Neural cell (in vitro differentiated cells): ENCODE measurements at regions not wholly inside any gene's neighbourhood (a gene's known extent, or its start where the extent isn't known, plus 50 kb on each side); places are given as distances from the start of the nearest gene placed in this dataset.

Source experiments
- H2AFZ ChIP-seq: fragments of 200-600, 300-800 bp; sonication (generic), shearing (Covaris generic); 2 replicates; pipeline ENCODE4 v1.6.0; 2014; ENCODE audit warnings: low read depth, mild to moderate bottlenecking, antibody characterized with exemption, low read length, moderate library complexity
- H3F3A ChIP-seq: fragments of 200-600 bp; shearing (Covaris generic); 2 replicates; pipeline ENCODE4 v1.6.1; 2016; ENCODE audit warnings: mild to moderate bottlenecking, moderate library complexity, mixed read lengths, antibody characterized with exemption, low read length; ENCODE audit not compliant: insufficient read depth, poor library complexity, severe bottlenecking
- H3K27ac ChIP-seq: fragments of 200-600, 300-800 bp; sonication (generic), shearing (Covaris generic); 2 replicates; pipeline ENCODE4 v1.5.1; 2014; ENCODE audit warnings: mild to moderate bottlenecking, low read length, moderate library complexity
- H3K27me3 ChIP-seq: fragments of 300-800, 200-600 bp; sonication (generic), shearing (Covaris generic); 2 replicates; pipeline ENCODE4 v1.6.0; 2014; ENCODE audit warnings: mild to moderate bottlenecking, low read depth, low read length, moderate library complexity; ENCODE audit not compliant: insufficient read depth
- H3K36me3 ChIP-seq: fragments of 300-800, 200-600 bp; sonication (generic), shearing (Covaris generic); 2 replicates; pipeline ENCODE4 v1.5.1; 2014; ENCODE audit warnings: mild to moderate bottlenecking, antibody characterized with exemption, low read length, moderate library complexity; ENCODE audit not compliant: insufficient read depth
- H3K4me2 ChIP-seq: fragments of 300-800, 200-600 bp; sonication (generic), shearing (Covaris generic); 2 replicates; pipeline ENCODE4 v1.6.0; 2014; ENCODE audit warnings: mild to moderate bottlenecking, low read length
- H3K4me3 ChIP-seq: fragments of 300-800, 200-600 bp; sonication (generic), shearing (Covaris generic); 2 replicates; pipeline ENCODE4 v1.5.1; 2014; ENCODE audit warnings: mild to moderate bottlenecking, low read length, moderate library complexity
- H3K79me2 ChIP-seq: fragments of 200-600 bp; shearing (Covaris generic); replicated peaks from 2 replicates; pipeline ENCODE4 v1.6.0; 2014; ENCODE audit warnings: mild to moderate bottlenecking, low read length, moderate library complexity; ENCODE audit not compliant: insufficient read depth
- H3K9ac ChIP-seq: fragments of 300-800, 200-600 bp; sonication (generic), shearing (Covaris generic); 2 replicates; pipeline ENCODE4 v1.6.1; 2016; ENCODE audit warnings: mild to moderate bottlenecking, low read length, mixed read lengths
- H3K9me2 ChIP-seq: fragments of 200-600 bp; shearing (Covaris generic); 2 replicates; pipeline ENCODE4 v1.6.1; 2016; ENCODE audit warnings: mild to moderate bottlenecking, low read length, mixed read lengths; ENCODE audit not compliant: insufficient read depth
- H3K9me3 ChIP-seq: fragments of 200-600, 300-800 bp; sonication (generic), shearing (Covaris generic); 2 replicates; pipeline ENCODE4 v1.6.1; 2016; ENCODE audit warnings: mild to moderate bottlenecking, mixed run types, low read length, moderate library complexity, mixed read lengths
- H4K20me1 ChIP-seq: fragments of 200-600 bp; shearing (Covaris generic); 2 replicates; pipeline ENCODE4 v1.6.1; 2016; ENCODE audit warnings: mild to moderate bottlenecking, mixed run types; ENCODE audit not compliant: insufficient read depth
- EP300 ChIP-seq: fragments of 450-650 bp; conservative IDR thresholded peaks from 2 replicates; pipeline ENCODE4 v1.6.1; 2014; ENCODE audit warnings: antibody characterized with exemption, mild to moderate bottlenecking, moderate library complexity; ENCODE audit not compliant: poor library complexity, severe bottlenecking
- EZH2 ChIP-seq: fragments of 200-600, 300-800 bp; shearing (Covaris generic), sonication (generic); IDR thresholded peaks from 2 replicates; pipeline ENCODE4 v1.6.1; 2014; ENCODE audit warnings: antibody characterized with exemption, low read length, borderline replicate concordance, mild to moderate bottlenecking; ENCODE audit not compliant: insufficient read depth, poor library complexity, severe bottlenecking
- MXI1 ChIP-seq: fragments of 450-650 bp; conservative IDR thresholded peaks from 2 replicates; pipeline ENCODE4 v1.6.1; 2014; ENCODE audit warnings: antibody characterized with exemption, mild to moderate bottlenecking; ENCODE audit not compliant: poor library complexity, severe bottlenecking
- POLR2AphosphoS5 ChIP-seq: IDR thresholded peaks from 2 replicates; pipeline ENCODE4 v1.6.1; 2012
- RAD21 ChIP-seq: fragments of 450-650 bp; conservative IDR thresholded peaks from 2 replicates; pipeline ENCODE4 v1.6.1; 2014; ENCODE audit warnings: antibody characterized with exemption, mild to moderate bottlenecking, moderate library complexity
- SMC3 ChIP-seq: fragments of 450-650 bp; conservative IDR thresholded peaks from 2 replicates; pipeline ENCODE4 v1.6.1; 2014; ENCODE audit warnings: antibody characterized with exemption, mild to moderate bottlenecking, moderate library complexity; ENCODE audit not compliant: poor library complexity
- TAF1 ChIP-seq: IDR thresholded peaks from 2 replicates; pipeline ENCODE4 v1.6.1; 2012; ENCODE audit warnings: low read depth
- TF ChIP-seq, protein P1 (sequence below): IDR thresholded peaks from 2 replicates; pipeline ENCODE4 v1.6.1; 2012; ENCODE audit warnings: borderline replicate concordance
- TF ChIP-seq, protein P2 (sequence below): fragments of 450-650 bp; IDR thresholded peaks from 2 replicates; pipeline ENCODE4 v1.5.1; 2014; ENCODE audit warnings: antibody characterized with exemption, mild to moderate bottlenecking, moderate library complexity; ENCODE audit not compliant: poor library complexity, severe bottlenecking

GRCh38 chr10:36722777-36723176, 402.6 kb upstream of the ANKRD30A start:
- Histone ChIP-seq H3K4me3 (no peak overlapping the region), H2AFZ (no peak overlapping the region), H3K36me3 (no peaks in the 10 kb centered on the region)

GRCh38 chr10:36721871-36722270, 403.5 kb upstream of the ANKRD30A start:
- Histone ChIP-seq H3K9me3 (no peaks in the 10 kb centered on the region), H3K4me2 (no peak overlapping the region), H2AFZ (no peak overlapping the region)

More at GRCh38 chr10:36722777-36723176, 402.6 kb upstream of the ANKRD30A start:
- Histone ChIP-seq H3F3A (no peaks in the 10 kb centered on the region), H3K79me2 (no peaks in the 10 kb centered on the region), H4K20me1 (no peaks in the 10 kb centered on the region), H3K27ac (no peak overlapping the region), H3K9ac (no peak overlapping the region), H3K4me2 (no peak overlapping the region), H3K9me2 (no peaks in the 10 kb centered on the region), H3K9me3 (no peaks in the 10 kb centered on the region), H3K27me3 (no peaks in the 10 kb centered on the region)
- TF ChIP-seq MXI1 (no peak), TAF1 (no peak), POLR2AphosphoS5 (no peak), EP300 (no peak), RAD21 (no peak)
- TF ChIP-seq, protein P1, sequence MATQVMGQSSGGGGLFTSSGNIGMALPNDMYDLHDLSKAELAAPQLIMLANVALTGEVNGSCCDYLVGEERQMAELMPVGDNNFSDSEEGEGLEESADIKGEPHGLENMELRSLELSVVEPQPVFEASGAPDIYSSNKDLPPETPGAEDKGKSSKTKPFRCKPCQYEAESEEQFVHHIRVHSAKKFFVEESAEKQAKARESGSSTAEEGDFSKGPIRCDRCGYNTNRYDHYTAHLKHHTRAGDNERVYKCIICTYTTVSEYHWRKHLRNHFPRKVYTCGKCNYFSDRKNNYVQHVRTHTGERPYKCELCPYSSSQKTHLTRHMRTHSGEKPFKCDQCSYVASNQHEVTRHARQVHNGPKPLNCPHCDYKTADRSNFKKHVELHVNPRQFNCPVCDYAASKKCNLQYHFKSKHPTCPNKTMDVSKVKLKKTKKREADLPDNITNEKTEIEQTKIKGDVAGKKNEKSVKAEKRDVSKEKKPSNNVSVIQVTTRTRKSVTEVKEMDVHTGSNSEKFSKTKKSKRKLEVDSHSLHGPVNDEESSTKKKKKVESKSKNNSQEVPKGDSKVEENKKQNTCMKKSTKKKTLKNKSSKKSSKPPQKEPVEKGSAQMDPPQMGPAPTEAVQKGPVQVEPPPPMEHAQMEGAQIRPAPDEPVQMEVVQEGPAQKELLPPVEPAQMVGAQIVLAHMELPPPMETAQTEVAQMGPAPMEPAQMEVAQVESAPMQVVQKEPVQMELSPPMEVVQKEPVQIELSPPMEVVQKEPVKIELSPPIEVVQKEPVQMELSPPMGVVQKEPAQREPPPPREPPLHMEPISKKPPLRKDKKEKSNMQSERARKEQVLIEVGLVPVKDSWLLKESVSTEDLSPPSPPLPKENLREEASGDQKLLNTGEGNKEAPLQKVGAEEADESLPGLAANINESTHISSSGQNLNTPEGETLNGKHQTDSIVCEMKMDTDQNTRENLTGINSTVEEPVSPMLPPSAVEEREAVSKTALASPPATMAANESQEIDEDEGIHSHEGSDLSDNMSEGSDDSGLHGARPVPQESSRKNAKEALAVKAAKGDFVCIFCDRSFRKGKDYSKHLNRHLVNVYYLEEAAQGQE: no peak

More at GRCh38 chr10:36721871-36722270, 403.5 kb upstream of the ANKRD30A start:
- Histone ChIP-seq H3F3A (no peaks in the 10 kb centered on the region), H3K27me3 (no peaks in the 10 kb centered on the region), H3K36me3 (no peaks in the 10 kb centered on the region), H3K9me2 (no peaks in the 10 kb centered on the region), H3K79me2 (no peaks in the 10 kb centered on the region), H3K9ac (no peak overlapping the region), H3K4me3 (no peak overlapping the region), H3K27ac (no peak overlapping the region), H4K20me1 (no peaks in the 10 kb centered on the region)
- no peak for TF ChIP-seq RAD21
- TF ChIP-seq TAF1: no peak
- TF ChIP-seq MXI1: no peak
- no peak for TF ChIP-seq POLR2AphosphoS5
- TF ChIP-seq EP300: no peak
- TF ChIP-seq SMC3: no peak
- TF ChIP-seq, protein P2, sequence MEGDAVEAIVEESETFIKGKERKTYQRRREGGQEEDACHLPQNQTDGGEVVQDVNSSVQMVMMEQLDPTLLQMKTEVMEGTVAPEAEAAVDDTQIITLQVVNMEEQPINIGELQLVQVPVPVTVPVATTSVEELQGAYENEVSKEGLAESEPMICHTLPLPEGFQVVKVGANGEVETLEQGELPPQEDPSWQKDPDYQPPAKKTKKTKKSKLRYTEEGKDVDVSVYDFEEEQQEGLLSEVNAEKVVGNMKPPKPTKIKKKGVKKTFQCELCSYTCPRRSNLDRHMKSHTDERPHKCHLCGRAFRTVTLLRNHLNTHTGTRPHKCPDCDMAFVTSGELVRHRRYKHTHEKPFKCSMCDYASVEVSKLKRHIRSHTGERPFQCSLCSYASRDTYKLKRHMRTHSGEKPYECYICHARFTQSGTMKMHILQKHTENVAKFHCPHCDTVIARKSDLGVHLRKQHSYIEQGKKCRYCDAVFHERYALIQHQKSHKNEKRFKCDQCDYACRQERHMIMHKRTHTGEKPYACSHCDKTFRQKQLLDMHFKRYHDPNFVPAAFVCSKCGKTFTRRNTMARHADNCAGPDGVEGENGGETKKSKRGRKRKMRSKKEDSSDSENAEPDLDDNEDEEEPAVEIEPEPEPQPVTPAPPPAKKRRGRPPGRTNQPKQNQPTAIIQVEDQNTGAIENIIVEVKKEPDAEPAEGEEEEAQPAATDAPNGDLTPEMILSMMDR: no peak
- TF ChIP-seq, protein P1: no peak
- TF ChIP-seq EZH2: no peak
